GM12873 (cell line): ENCODE measurements at regions not wholly inside any gene's neighbourhood (a gene's known extent, or its start where the extent isn't known, plus 50 kb on each side); places are given as distances from the start of the nearest gene placed in this dataset.

Experiments
- TF ChIP-seq, protein P1 (sequence below): IDR thresholded peaks from 2 replicates; pipeline ENCODE4 v1.5.1; 2012; ENCODE audit warnings: low read depth, mild to moderate bottlenecking, moderate library complexity, low read length, control low read depth; ENCODE audit not compliant: insufficient read depth; ENCODE audit errors: missing control alignments

DNA sequence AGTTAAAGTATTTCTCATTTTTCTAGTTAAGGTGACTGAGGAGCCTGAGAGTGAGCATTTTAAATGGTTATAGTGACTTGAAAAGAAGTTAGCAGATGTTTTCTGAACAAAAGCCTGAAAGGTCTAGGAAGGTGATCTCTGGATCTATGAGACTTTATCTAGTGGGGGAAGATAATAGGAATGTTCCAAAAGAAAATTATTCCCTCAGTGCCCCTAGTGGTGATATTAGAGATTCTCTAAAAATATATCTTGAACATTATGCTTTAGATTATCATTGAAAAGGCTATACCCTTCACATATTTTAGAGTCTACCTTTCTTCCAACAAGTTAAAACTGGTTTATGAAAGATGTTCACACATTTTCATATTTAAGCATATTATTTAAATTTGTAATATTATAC is 69.0 kb upstream of the SPANXN1 start:
- TF ChIP-seq, protein P1, sequence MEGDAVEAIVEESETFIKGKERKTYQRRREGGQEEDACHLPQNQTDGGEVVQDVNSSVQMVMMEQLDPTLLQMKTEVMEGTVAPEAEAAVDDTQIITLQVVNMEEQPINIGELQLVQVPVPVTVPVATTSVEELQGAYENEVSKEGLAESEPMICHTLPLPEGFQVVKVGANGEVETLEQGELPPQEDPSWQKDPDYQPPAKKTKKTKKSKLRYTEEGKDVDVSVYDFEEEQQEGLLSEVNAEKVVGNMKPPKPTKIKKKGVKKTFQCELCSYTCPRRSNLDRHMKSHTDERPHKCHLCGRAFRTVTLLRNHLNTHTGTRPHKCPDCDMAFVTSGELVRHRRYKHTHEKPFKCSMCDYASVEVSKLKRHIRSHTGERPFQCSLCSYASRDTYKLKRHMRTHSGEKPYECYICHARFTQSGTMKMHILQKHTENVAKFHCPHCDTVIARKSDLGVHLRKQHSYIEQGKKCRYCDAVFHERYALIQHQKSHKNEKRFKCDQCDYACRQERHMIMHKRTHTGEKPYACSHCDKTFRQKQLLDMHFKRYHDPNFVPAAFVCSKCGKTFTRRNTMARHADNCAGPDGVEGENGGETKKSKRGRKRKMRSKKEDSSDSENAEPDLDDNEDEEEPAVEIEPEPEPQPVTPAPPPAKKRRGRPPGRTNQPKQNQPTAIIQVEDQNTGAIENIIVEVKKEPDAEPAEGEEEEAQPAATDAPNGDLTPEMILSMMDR = peak; percentile 19

DNA sequence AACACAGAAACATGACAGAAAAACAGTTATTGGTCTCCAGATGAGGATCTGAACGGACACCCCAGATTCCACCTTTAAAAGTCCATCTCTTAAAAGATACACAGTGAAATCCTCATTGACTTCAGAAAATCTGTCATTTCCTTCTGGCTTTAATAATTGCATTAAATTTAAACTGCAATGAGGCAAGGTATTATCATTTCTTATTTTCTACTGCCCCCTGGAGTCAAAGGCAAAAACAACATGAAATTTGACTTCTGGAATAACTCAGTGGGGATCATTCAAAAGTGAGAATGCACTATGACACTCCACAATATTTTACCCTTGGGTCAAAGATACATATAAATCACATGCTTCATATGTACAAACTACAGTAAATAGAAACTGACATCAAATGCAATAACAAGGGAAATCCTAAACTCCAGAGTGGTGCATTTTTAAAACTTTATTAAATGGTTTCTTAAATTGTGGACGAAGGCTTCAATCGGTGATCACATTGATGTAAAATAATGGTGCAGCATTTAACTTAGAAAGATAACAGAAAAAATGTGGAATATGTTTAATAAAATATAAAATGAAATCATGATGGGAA is 56.4 kb upstream of the SPANXN1 start:
- TF ChIP-seq, protein P1 = peak; percentile 44
